ENCODE measurements at regions not wholly inside any gene's neighbourhood (a gene's known extent, or its start where the extent isn't known, plus 50 kb on each side); places are given as distances from the start of the nearest gene placed in this dataset.

DNA sequence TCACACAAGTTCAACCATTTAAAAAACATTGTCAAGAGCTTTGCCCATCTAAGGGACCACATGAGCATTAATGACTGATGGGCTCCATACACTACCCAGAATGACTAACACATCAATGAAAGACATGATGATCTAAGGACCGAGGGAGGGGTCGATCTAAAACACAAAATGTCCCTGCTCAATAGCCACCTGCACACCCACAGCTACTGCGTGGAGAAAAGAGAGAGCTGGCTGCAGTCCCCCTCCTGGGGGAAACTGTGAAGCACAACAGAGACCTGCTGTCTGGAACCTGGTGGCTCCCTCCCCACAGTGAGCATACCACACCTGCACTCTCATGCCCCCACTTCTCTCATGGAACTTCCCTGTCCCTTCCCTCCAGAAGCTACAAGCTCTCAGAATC is 130.1 kb upstream of the ERG start:
- no peak for TF ChIP-seq ONECUT2 (CRISPR knock-in tag; IDR thresholded peaks at IDR 0.05)
- TF ChIP-seq POLR2AphosphoS5 (IDR thresholded peaks at IDR 0.05; ENCODE audit: low read depth, low read length) = no peak
- TF ChIP-seq, protein P1, sequence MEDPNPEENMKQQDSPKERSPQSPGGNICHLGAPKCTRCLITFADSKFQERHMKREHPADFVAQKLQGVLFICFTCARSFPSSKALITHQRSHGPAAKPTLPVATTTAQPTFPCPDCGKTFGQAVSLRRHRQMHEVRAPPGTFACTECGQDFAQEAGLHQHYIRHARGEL (CRISPR knock-in tag; IDR thresholded peaks at IDR 0.05) = no peak
- TF ChIP-seq HOXA7 (CRISPR knock-in tag; IDR thresholded peaks at IDR 0.05) = no peak
- no peak for TF ChIP-seq ZFX (CRISPR knock-in tag; IDR thresholded peaks at IDR 0.05; ENCODE audit: low read depth)
- TF ChIP-seq, protein P2, sequence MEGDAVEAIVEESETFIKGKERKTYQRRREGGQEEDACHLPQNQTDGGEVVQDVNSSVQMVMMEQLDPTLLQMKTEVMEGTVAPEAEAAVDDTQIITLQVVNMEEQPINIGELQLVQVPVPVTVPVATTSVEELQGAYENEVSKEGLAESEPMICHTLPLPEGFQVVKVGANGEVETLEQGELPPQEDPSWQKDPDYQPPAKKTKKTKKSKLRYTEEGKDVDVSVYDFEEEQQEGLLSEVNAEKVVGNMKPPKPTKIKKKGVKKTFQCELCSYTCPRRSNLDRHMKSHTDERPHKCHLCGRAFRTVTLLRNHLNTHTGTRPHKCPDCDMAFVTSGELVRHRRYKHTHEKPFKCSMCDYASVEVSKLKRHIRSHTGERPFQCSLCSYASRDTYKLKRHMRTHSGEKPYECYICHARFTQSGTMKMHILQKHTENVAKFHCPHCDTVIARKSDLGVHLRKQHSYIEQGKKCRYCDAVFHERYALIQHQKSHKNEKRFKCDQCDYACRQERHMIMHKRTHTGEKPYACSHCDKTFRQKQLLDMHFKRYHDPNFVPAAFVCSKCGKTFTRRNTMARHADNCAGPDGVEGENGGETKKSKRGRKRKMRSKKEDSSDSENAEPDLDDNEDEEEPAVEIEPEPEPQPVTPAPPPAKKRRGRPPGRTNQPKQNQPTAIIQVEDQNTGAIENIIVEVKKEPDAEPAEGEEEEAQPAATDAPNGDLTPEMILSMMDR (CRISPR knock-in tag; IDR thresholded peaks at IDR 0.05) = no peak
- TF ChIP-seq TBP (CRISPR knock-in tag; IDR thresholded peaks at IDR 0.05) = no peak
- no peak for TF ChIP-seq POLR2AphosphoS2 (IDR thresholded peaks at IDR 0.05; ENCODE audit: low read depth, low read length)
- TF ChIP-seq ZNF614 (CRISPR knock-in tag; IDR thresholded peaks at IDR 0.05; ENCODE audit: borderline replicate concordance) = no peak
- TF ChIP-seq, protein P3, sequence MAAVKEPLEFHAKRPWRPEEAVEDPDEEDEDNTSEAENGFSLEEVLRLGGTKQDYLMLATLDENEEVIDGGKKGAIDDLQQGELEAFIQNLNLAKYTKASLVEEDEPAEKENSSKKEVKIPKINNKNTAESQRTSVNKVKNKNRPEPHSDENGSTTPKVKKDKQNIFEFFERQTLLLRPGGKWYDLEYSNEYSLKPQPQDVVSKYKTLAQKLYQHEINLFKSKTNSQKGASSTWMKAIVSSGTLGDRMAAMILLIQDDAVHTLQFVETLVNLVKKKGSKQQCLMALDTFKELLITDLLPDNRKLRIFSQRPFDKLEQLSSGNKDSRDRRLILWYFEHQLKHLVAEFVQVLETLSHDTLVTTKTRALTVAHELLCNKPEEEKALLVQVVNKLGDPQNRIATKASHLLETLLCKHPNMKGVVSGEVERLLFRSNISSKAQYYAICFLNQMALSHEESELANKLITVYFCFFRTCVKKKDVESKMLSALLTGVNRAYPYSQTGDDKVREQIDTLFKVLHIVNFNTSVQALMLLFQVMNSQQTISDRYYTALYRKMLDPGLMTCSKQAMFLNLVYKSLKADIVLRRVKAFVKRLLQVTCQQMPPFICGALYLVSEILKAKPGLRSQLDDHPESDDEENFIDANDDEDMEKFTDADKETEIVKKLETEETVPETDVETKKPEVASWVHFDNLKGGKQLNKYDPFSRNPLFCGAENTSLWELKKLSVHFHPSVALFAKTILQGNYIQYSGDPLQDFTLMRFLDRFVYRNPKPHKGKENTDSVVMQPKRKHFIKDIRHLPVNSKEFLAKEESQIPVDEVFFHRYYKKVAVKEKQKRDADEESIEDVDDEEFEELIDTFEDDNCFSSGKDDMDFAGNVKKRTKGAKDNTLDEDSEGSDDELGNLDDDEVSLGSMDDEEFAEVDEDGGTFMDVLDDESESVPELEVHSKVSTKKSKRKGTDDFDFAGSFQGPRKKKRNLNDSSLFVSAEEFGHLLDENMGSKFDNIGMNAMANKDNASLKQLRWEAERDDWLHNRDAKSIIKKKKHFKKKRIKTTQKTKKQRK (IDR thresholded peaks at IDR 0.05; ENCODE audit: low read length) = no peak
- no peak for TF ChIP-seq ZSCAN31 (CRISPR knock-in tag; IDR thresholded peaks at IDR 0.05; ENCODE audit: low read depth)
- no peak for TF ChIP-seq SMAD1 (CRISPR knock-in tag; IDR thresholded peaks at IDR 0.05; ENCODE audit: borderline replicate concordance, low read depth)
